Neural crest cell (in vitro differentiated cells): ENCODE measurements at regions not wholly inside any gene's neighbourhood (a gene's known extent, or its start where the extent isn't known, plus 50 kb on each side); places are given as distances from the start of the nearest gene placed in this dataset.

Experiments used
- DNase-seq: peaks from one replicate; pipeline ENCODE4 v3.0.0; 2021; ENCODE audit warnings: low read depth, mixed read lengths, low spot score
- H3K27ac Mint-ChIP-seq: one replicate; pipeline ENCODE4 v1.8.0; 2021; ENCODE audit warnings: mild to moderate bottlenecking, mixed read lengths; ENCODE audit not compliant: unreplicated experiment
- H3K27me3 Mint-ChIP-seq: 2 replicates; pipeline ENCODE4 v1.8.0; 2021; ENCODE audit warnings: low read depth, mild to moderate bottlenecking, mixed read lengths
- H3K36me3 Mint-ChIP-seq: 2 replicates; pipeline ENCODE4 v1.8.0; 2021; ENCODE audit warnings: low read depth, mild to moderate bottlenecking, mixed read lengths
- H3K4me1 Mint-ChIP-seq: 2 replicates; pipeline ENCODE4 v1.8.0; 2021; ENCODE audit warnings: mixed read lengths
- H3K4me3 Mint-ChIP-seq: one replicate; pipeline ENCODE4 v1.8.0; 2021; ENCODE audit warnings: mild to moderate bottlenecking, mixed read lengths
- H3K9me3 Mint-ChIP-seq: 2 replicates; pipeline ENCODE4 v1.8.0; 2021; ENCODE audit warnings: mixed read lengths
- TF ChIP-seq, protein P1 (sequence below): fragments of 200-600 bp; sonication (generic); conservative IDR thresholded peaks from 2 replicates; pipeline ENCODE4 v1.5.0; 2021; ENCODE audit warnings: antibody characterized with exemption, mild to moderate bottlenecking

DNA sequence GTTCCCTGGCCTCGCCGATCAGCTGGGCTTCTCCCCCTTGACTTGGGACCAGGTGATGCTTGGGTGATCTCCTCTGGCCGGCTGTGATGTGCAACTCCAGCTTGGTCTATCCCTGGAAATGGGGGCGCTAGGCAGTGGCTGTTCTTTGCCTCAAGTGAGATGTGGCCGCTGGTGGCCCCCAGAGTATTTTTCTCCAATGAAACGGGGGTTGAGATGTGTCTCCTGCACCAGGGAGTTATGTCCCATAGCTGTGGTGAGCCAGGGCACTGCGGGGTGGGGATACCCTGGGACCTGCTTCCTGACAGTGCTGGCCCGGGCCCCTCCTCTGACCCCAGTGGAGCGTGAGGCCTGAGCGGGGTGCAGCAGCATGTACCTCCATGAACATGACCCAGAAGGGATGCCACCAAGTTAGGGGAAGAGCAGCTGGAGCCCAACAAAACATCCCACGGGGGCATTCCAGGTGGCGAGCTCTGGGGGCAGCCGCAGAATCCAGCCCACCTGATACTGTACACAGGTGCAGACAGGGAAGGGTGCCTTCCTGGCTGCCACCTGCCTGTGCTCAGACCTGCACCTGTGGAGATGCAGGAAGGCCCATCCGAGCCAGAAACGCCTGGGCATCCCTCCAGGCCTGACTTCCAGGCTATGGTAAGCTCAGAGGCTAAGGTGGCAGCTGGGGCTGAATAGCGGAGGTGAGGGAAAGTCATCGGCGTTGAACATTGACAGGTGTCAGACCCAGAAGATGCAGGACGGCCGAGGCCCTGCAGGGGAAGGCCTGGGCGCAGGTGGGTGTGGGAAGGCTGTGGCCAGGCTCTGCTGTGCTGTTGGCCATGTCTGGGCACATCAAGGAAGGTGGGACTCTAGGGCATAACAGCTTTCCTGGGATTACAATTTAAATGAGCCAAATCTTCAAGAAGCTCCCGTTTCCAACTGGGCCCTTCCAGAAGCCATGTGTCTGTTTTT, 97.3 kb downstream of the CTTN start:
- Mint-ChIP-seq H3K27ac (no peak overlapping the region), H3K9me3 (no peaks in the 10 kb centered on the region), H3K4me3 (no peak overlapping the region), H3K36me3 (peaks cover 3% of the 10 kb centered on the region), H3K4me1 (peaks cover 12% of the 10 kb centered on the region), H3K27me3 (no peaks in the 10 kb centered on the region)
- TF ChIP-seq, protein P1, sequence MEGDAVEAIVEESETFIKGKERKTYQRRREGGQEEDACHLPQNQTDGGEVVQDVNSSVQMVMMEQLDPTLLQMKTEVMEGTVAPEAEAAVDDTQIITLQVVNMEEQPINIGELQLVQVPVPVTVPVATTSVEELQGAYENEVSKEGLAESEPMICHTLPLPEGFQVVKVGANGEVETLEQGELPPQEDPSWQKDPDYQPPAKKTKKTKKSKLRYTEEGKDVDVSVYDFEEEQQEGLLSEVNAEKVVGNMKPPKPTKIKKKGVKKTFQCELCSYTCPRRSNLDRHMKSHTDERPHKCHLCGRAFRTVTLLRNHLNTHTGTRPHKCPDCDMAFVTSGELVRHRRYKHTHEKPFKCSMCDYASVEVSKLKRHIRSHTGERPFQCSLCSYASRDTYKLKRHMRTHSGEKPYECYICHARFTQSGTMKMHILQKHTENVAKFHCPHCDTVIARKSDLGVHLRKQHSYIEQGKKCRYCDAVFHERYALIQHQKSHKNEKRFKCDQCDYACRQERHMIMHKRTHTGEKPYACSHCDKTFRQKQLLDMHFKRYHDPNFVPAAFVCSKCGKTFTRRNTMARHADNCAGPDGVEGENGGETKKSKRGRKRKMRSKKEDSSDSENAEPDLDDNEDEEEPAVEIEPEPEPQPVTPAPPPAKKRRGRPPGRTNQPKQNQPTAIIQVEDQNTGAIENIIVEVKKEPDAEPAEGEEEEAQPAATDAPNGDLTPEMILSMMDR, result no peak
- no peak for DNase-seq

DNA sequence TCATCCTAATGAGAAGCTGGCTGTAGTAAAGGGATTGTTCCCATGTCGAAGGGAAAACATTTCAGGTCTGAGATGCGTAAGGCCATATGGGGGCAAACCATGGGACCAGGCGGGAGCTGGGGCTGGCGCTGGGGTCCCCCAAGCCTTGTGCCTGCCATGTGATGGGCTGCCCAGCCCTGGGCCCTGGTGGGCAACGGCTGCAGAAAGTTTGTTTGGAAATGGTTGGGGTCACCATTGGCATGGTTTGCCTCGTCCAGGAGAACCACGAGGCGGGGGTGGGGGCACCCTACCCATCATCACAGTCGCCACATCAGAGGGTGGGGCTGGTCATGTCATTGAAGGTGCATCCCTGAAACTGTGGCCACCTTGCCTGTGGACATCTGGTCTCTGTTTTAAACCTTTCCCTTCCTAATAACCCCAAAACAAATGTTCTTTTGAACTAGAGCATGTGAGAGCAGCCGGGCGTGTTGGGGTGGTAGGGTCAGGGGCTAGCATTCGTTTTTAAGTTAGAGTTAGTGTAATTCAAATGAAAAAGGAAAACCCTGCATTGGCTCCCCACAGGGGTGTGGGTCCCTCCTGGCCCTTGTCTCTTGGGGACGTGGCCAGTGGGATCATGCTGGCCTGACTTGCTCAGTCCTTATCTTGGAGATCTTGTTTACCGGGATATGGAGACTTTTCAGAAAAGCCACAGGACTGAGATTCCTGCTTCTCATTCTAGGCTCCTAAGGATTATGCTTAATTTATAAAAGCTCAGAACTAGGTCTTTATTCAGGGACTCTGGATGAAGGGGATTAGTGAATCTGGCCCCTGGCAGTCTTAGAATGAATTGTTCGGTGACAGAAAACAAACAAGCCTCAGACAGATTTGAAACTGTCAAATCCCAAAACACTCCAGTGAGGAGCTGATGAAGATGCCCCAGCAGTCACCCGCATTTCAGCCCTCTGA, 98.5 kb downstream of the CTTN start:
- no peak for DNase-seq
- Mint-ChIP-seq H3K27me3 (no peaks in the 10 kb centered on the region), H3K36me3 (no peaks in the 10 kb centered on the region), H3K27ac (peak overlapping the region; percentile 68), H3K9me3 (no peaks in the 10 kb centered on the region), H3K4me1 (peaks cover 16% of the 10 kb centered on the region), H3K4me3 (no peak overlapping the region)
- TF ChIP-seq, protein P1, result no peak

DNA sequence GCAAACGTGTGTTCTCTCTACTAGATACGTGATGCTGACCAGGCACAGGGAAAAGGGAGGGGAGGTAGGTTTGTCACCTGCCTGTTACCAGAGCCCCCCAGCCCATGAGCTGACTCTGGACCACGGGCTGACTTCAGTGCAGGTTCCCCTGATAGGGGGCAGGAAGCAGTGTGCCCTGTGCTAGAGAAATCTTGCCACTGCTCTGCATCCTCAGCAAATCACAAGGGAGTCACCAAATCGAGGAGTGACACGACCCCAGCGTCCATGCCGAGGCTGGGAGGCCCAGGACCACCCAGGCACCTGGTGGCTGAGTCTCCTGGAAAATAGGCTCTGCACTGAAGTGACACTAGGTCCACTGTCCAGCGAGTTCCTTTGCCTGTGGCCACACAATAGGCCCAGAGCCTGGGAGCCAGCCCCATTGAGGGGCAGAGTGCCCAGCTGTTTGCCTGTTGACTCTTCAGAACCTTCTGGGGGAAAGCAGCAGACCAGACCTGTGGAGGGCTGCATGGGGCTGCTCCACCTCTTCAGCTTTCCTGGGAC, 99.3 kb downstream of the CTTN start:
- TF ChIP-seq, protein P1, result no peak
- Mint-ChIP-seq H3K9me3 (no peaks in the 10 kb centered on the region), H3K27ac (peak overlapping the region; percentile 68), H3K36me3 (no peaks in the 10 kb centered on the region), H3K27me3 (no peaks in the 10 kb centered on the region), H3K4me1 (peaks cover 16% of the 10 kb centered on the region), H3K4me3 (no peak overlapping the region)
- no peak for DNase-seq

DNA sequence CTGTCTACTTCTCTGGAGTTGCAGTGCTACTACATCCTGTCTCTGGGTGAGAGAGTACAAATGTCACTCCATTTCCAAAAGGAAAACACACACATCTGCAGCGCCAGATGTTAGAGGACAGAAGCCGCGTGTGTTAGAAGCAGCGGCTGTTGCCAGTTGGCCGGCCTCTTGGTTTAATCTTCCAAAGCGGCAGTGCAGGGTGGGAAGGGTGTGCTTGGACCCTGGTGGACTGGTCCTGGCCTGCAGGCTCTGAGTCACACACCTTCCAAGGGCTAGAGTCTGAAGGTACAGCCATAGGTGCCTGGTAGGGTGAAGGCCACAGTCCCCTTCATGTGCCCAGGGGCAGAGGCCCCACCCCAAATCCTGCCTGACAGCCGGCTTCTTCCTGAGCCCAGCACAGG, 99.8 kb downstream of the CTTN start:
- Mint-ChIP-seq H3K27ac (no peak overlapping the region), H3K27me3 (no peaks in the 10 kb centered on the region), H3K36me3 (no peaks in the 10 kb centered on the region)

More for the DNA sequence above, 99.8 kb downstream of the CTTN start:
- peaks cover 16% of the 10 kb centered on the region for H3K4me1 Mint-ChIP-seq
- no peak overlapping the region for H3K4me3 Mint-ChIP-seq
- no peaks in the 10 kb centered on the region for H3K9me3 Mint-ChIP-seq
- no peak for DNase-seq
- TF ChIP-seq, protein P1, result no peak
